ENCODE measurements at regions not wholly inside any gene's neighbourhood (a gene's known extent, or its start where the extent isn't known, plus 50 kb on each side); places are given as distances from the start of the nearest gene placed in this dataset.

DNA sequence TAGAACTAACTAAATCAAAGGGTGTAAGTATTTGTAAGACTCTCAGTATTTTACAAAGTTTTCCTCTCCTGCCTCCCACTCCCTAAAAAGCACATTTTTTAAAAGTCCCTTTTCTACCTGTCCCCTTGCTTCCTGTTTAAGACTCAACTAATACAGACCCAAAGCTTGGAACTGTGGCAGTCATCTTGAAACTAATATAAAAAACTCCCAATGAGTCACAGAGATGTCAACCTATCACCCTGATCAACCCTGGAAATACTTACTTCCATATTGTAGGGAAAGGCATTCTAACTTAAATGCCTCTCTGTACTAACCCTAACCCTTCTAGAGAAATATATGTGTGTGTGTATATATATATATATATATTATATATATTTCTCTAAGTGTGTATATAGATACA is 184.8 kb downstream of the SPTSSA start:
- TF ChIP-seq, protein P1, sequence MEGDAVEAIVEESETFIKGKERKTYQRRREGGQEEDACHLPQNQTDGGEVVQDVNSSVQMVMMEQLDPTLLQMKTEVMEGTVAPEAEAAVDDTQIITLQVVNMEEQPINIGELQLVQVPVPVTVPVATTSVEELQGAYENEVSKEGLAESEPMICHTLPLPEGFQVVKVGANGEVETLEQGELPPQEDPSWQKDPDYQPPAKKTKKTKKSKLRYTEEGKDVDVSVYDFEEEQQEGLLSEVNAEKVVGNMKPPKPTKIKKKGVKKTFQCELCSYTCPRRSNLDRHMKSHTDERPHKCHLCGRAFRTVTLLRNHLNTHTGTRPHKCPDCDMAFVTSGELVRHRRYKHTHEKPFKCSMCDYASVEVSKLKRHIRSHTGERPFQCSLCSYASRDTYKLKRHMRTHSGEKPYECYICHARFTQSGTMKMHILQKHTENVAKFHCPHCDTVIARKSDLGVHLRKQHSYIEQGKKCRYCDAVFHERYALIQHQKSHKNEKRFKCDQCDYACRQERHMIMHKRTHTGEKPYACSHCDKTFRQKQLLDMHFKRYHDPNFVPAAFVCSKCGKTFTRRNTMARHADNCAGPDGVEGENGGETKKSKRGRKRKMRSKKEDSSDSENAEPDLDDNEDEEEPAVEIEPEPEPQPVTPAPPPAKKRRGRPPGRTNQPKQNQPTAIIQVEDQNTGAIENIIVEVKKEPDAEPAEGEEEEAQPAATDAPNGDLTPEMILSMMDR (IDR thresholded peaks at IDR 0.05) = no peak
- no peak for TF ChIP-seq POLR2A (IDR thresholded peaks at IDR 0.05)

Data from right lobe of liver (tissue), 4 donors.